SK-N-SH (cell line): ENCODE measurements at regions not wholly inside any gene's neighbourhood (a gene's known extent, or its start where the extent isn't known, plus 50 kb on each side); places are given as distances from the start of the nearest gene placed in this dataset.

Source experiments
- CHD2 ChIP-seq: fragments of 150-350 bp; IDR thresholded peaks from 2 replicates; pipeline ENCODE4 v1.6.1; 2018; ENCODE audit warnings: low read length; ENCODE audit not compliant: partially characterized antibody
- CTCF ChIP-seq: fragments of 200-600 bp; sonication (generic); IDR thresholded peaks from 2 replicates; pipeline ENCODE4 v1.6.1; 2017; ENCODE audit warnings: antibody characterized with exemption, mild to moderate bottlenecking, moderate library complexity

- TF ChIP-seq CHD2 (no peak), CTCF (no peak)
These were observed 334.7 kb upstream of the CHRM2 start for GRCh38 chr7:136533732-136534131.
